ENCODE measurements at regions not wholly inside any gene's neighbourhood (a gene's known extent, or its start where the extent isn't known, plus 50 kb on each side); places are given as distances from the start of the nearest gene placed in this dataset.

DNA sequence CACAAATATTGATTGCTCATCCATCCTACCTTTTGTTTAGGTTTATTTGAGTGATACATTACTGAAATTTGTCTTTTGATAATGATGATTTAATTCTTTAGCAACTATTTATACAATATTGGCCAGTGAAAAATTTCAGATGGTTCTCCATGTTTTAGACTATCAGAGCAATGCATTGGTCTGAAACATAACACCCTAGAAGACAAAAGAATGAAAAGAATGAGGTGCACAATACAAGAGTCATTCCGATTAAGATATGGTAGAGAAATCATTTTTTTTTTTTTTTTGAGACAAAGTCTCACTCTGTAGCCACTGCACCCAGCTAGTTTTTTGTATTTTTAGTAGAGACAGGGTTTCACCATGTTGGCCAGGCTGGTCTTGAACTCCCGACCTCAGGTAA lies 197.4 kb upstream of the FAM98A start (continued):
- TF ChIP-seq, protein P1, sequence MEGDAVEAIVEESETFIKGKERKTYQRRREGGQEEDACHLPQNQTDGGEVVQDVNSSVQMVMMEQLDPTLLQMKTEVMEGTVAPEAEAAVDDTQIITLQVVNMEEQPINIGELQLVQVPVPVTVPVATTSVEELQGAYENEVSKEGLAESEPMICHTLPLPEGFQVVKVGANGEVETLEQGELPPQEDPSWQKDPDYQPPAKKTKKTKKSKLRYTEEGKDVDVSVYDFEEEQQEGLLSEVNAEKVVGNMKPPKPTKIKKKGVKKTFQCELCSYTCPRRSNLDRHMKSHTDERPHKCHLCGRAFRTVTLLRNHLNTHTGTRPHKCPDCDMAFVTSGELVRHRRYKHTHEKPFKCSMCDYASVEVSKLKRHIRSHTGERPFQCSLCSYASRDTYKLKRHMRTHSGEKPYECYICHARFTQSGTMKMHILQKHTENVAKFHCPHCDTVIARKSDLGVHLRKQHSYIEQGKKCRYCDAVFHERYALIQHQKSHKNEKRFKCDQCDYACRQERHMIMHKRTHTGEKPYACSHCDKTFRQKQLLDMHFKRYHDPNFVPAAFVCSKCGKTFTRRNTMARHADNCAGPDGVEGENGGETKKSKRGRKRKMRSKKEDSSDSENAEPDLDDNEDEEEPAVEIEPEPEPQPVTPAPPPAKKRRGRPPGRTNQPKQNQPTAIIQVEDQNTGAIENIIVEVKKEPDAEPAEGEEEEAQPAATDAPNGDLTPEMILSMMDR (IDR thresholded peaks at IDR 0.05; ENCODE audit: low read depth, low read length, missing input control) = no peak
- TF ChIP-seq, protein P2, sequence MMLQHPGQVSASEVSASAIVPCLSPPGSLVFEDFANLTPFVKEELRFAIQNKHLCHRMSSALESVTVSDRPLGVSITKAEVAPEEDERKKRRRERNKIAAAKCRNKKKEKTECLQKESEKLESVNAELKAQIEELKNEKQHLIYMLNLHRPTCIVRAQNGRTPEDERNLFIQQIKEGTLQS (IDR thresholded peaks at IDR 0.05) = no peak
- TF ChIP-seq TAF1 (conservative IDR thresholded peaks at IDR 0.05) (no peak), EGR1 (IDR thresholded peaks at IDR 0.05; ENCODE audit: low read depth in 2 of 2) (no peak), FOXA1 (IDR thresholded peaks at IDR 0.05) (no peak), HNF4A (conservative IDR thresholded peaks at IDR 0.05) (no peak), GABPA (IDR thresholded peaks at IDR 0.05 in 1 of 2, conservative IDR thresholded peaks at IDR 0.05 in 1 of 2) (no peak), FOXA2 (IDR thresholded peaks at IDR 0.05) (no peak), NR2F2 (IDR thresholded peaks at IDR 0.05) (no peak)
- TF ChIP-seq, protein P3, sequence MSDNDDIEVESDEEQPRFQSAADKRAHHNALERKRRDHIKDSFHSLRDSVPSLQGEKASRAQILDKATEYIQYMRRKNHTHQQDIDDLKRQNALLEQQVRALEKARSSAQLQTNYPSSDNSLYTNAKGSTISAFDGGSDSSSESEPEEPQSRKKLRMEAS (IDR thresholded peaks at IDR 0.05) = no peak

DNA sequence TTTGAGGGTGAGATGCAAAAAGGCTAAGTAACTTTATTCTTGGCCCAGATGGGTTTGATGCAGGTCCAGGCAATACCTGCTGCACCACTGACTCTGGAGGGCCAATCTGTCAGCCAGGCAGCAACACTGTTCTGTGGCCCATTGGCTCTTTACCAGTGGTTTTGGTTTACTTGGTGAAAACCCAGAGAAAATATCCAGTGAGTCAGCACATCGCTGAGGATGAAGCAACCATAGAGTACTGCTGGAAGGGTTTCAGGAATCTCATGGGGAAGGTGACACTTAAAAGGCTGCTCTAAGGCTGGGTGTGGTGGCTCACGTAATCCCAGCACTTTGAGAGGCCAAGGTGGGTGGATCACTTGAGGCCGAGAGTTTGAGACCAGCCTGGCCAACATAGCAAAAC lies 192.5 kb upstream of the FAM98A start:
- Histone ChIP-seq H3K27me3 (ENCODE audit: control insufficient read depth in 4 of 4, insufficient read depth in 4 of 4, low read length in 3 of 4) (no peaks in the 10 kb centered on the region), H3K4me3 (ENCODE audit: low read depth in 1 of 3, low read length in 3 of 3) (no peak overlapping the region), H3K9ac (ENCODE audit: low read depth in 1 of 2, low read length in 2 of 2) (no peak overlapping the region), H3K36me3 (ENCODE audit: control insufficient read depth in 4 of 4, insufficient read depth in 3 of 4, low read depth in 1 of 4, low read length in 3 of 4) (no peaks in the 10 kb centered on the region), H3K9me3 (ENCODE audit: control insufficient read depth in 4 of 4, low read length in 3 of 4) (no peaks in the 10 kb centered on the region), H3K27ac (ENCODE audit: low read depth in 1 of 2, low read length in 2 of 2) (no peak overlapping the region), H3K4me1 (ENCODE audit: control insufficient read depth in 4 of 4, insufficient read depth in 4 of 4, low read length in 3 of 4) (no peaks in the 10 kb centered on the region)
- DNase-seq (ENCODE audit: low spot score) = no peak
- 70% methylated on average over 3 of the region's 3 CpGs for WGBS
- TF ChIP-seq HNF4G (IDR thresholded peaks at IDR 0.05) = no peak
- TF ChIP-seq, protein P4, sequence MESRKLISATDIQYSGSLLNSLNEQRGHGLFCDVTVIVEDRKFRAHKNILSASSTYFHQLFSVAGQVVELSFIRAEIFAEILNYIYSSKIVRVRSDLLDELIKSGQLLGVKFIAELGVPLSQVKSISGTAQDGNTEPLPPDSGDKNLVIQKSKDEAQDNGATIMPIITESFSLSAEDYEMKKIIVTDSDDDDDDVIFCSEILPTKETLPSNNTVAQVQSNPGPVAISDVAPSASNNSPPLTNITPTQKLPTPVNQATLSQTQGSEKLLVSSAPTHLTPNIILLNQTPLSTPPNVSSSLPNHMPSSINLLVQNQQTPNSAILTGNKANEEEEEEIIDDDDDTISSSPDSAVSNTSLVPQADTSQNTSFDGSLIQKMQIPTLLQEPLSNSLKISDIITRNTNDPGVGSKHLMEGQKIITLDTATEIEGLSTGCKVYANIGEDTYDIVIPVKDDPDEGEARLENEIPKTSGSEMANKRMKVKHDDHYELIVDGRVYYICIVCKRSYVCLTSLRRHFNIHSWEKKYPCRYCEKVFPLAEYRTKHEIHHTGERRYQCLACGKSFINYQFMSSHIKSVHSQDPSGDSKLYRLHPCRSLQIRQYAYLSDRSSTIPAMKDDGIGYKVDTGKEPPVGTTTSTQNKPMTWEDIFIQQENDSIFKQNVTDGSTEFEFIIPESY (IDR thresholded peaks at IDR 0.05) = no peak

DNA sequence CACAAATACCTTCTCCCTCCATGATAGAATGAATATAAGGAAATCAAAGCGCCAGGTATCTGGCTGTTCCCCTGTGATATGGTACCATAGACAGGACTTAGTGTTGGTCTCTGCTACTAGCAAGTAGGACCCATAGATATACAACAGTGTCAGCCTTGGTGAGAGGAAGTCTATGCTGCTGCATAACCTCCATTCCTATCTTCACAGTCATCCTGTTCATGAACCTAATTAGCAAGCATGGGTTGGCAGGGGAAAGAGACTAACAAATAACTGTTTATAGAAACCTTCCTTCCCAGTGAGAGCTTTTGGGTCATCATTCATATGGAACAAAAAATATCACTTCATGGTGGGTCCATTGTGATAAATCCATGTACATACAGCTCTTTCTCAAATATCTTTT lies 188.9 kb upstream of the FAM98A start:
- TF ChIP-seq FOXA2 (IDR thresholded peaks at IDR 0.05) (no peak), HNF4A (conservative IDR thresholded peaks at IDR 0.05) (no peak), HNF4G (IDR thresholded peaks at IDR 0.05) (no peak), GABPA (IDR thresholded peaks at IDR 0.05 in 1 of 2, conservative IDR thresholded peaks at IDR 0.05 in 1 of 2) (no peak), JUND (IDR thresholded peaks at IDR 0.05) (no peak)
- TF ChIP-seq, protein P2 (IDR thresholded peaks at IDR 0.05) = no peak
- WGBS = 92% methylated on average over 1 of the region's 1 CpG

More for the DNA sequence above, 188.9 kb upstream of the FAM98A start:
- no peak overlapping the region for H3K9ac ChIP-seq (ENCODE audit: low read depth in 1 of 2, low read length in 2 of 2)
- H3K27me3 ChIP-seq (ENCODE audit: control insufficient read depth in 4 of 4, insufficient read depth in 4 of 4, low read length in 3 of 4) = no peaks in the 10 kb centered on the region
- H3K27ac ChIP-seq (ENCODE audit: low read depth in 1 of 2, low read length in 2 of 2) = no peak overlapping the region
- no peak for DNase-seq (ENCODE audit: low spot score)
- no peak overlapping the region for H3K4me3 ChIP-seq (ENCODE audit: low read depth in 1 of 3, low read length in 3 of 3)
- H3K9me3 ChIP-seq (ENCODE audit: control insufficient read depth in 4 of 4, low read length in 3 of 4) = no peaks in the 10 kb centered on the region
- H3K4me1 ChIP-seq (ENCODE audit: control insufficient read depth in 4 of 4, insufficient read depth in 4 of 4, low read length in 3 of 4) = no peaks in the 10 kb centered on the region
- no peaks in the 10 kb centered on the region for H3K36me3 ChIP-seq (ENCODE audit: control insufficient read depth in 4 of 4, insufficient read depth in 3 of 4, low read depth in 1 of 4, low read length in 3 of 4)
